ACC112 (cell line): ENCODE measurements at regions not wholly inside any gene's neighbourhood (a gene's known extent, or its start where the extent isn't known, plus 50 kb on each side); places are given as distances from the start of the nearest gene placed in this dataset.

Source experiments
- H2AFZ ChIP-seq: fragments of 200-600 bp; sonication (generic); one replicate; pipeline ENCODE4 v1.6.0; 2017; ENCODE audit warnings: antibody characterized with exemption, low read length; ENCODE audit not compliant: unreplicated experiment
- H3K27ac ChIP-seq: fragments of 200-600 bp; sonication (generic); 2 replicates; pipeline ENCODE4 v1.5.1; 2014; ENCODE audit warnings: low read depth, mild to moderate bottlenecking, antibody characterized with exemption, low read length, moderate library complexity
- H3K27me3 ChIP-seq: fragments of 200-600 bp; sonication (generic); 2 replicates; pipeline ENCODE4 v1.6.1; 2014; ENCODE audit warnings: mild to moderate bottlenecking, antibody characterized with exemption, low read length, moderate library complexity, mixed read lengths; ENCODE audit not compliant: insufficient read depth
- H3K36me3 ChIP-seq: fragments of 200-600 bp; sonication (generic); 2 replicates; pipeline ENCODE4 v1.6.1; 2016; ENCODE audit warnings: mild to moderate bottlenecking, antibody characterized with exemption, low read length, moderate library complexity, mixed read lengths; ENCODE audit not compliant: insufficient read depth
- H3K4me1 ChIP-seq: fragments of 200-600 bp; sonication (generic); one replicate; pipeline ENCODE4 v1.6.1; 2016; ENCODE audit warnings: low read length, mixed read lengths; ENCODE audit not compliant: insufficient read depth, unreplicated experiment, control insufficient read depth
- H3K4me3 ChIP-seq: fragments of 200-600 bp; sonication (generic); 2 replicates; pipeline ENCODE4 v1.5.1; 2014; ENCODE audit warnings: mild to moderate bottlenecking, low read depth, low read length
- H3K79me2 ChIP-seq: fragments of 200-600 bp; sonication (generic); one replicate; pipeline ENCODE4 v1.6.0; 2016; ENCODE audit warnings: low read length; ENCODE audit not compliant: control insufficient read depth, unreplicated experiment, insufficient read depth

DNA sequence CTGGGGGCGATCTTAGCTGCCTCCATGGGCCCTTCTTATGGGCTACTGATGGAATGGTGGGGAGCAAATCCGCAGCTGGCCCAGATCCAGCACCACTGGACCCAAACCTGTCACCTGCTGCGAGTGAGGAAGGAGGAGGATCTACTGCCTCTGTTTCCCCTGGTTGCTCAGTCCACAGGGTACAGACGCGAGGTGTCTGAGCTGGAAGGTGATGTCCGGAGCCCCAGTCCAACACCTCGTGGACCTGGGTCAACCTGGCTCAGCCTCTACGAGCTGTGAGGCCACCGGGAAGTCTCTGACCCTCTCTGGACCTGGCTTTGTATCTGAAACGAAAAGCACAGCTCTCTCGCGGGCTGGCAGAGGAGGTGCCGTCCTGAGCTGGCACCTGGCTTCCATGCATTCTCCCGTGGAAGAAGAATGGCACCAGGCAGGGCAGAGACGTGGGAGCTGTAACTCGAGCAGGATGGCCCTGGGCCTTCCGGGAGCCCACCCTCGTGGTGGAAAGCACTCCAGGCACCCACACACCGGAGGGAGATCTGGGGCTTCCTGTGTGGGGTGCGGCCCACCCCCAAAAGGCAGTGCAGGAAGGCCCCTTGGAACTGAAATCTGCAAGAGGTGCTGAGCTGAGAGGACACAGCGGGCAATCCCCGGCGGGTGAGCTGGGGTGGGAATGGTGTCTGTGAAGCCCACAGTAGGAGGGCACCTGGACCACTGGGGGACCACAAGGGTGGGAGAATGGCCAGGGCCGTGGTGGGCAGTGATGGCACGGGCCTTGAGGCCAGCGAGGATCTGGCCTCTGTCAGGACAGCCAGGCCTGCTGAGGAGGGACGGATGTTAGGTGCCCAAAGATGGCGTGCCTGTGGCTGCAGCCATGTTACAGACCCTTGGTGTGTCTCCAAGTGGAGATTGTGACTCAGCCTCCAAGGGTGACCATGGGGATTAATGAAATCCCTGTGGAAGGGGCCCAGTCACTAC lies 133.4 kb downstream of the OLFM1 start:
- H2AFZ ChIP-seq = no peak overlapping the region
- H3K27ac ChIP-seq = no peak overlapping the region
- no peaks in the 10 kb centered on the region for H3K79me2 ChIP-seq
- H3K4me1 ChIP-seq = no peaks in the 10 kb centered on the region
- H3K27me3 ChIP-seq = peaks cover 33% of the 10 kb centered on the region
- H3K4me3 ChIP-seq = no peak overlapping the region
- no peaks in the 10 kb centered on the region for H3K36me3 ChIP-seq

DNA sequence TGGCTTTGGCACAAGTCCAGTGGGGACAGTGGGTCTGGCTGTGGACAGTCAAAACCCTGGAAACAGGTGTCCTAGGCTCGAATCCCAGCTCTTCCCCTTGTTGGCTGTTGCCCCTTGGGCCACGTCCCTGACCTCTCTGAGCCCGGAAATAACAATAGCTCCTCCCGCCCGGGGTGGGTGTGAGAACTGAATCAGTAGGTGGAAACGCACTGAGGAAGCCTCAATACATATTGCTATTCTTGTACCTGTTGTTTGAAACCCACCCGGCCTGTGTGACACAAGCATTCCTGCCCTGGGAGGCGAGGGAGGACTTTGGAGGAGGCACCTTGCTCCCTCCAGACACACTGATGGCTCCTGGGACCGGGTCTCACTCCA lies 134.1 kb downstream of the OLFM1 start:
- H3K4me1 ChIP-seq = no peaks in the 10 kb centered on the region

DNA sequence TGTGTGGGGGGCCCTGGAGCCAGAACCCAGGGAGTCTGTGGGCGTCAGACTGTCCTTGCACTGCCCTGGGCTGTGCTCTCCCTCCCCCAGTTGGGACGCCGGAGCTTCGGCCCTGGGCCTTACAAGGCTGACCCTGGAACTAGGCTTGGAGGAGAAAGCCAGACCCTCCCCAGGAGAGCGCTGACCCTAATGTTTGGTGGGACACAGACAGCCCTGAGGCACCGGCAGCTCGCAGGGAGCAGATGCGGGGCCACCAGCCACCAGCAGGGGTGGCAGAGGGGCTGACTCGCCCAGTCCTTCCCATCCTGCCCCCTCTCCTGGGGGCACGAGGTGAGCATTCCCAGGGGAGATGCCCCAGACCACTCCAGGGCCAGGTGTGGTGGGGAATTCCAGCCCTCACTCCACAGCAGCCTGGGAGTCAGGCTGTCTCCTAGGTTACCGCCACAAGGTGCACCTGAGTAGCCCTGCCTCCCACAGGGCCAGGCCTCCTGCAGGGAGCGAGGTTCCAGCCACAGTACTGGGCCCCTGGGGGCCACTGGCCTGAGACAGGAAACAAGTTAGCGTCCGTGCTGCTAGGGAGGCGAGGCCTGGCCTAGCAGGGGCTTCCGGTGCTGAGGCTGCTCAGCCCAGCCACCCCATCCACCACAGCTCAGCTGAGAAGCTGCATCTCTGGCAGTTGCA lies 134.6 kb downstream of the OLFM1 start:
- peaks cover 21% of the 10 kb centered on the region for H3K27me3 ChIP-seq
- H3K27ac ChIP-seq = no peak overlapping the region
- no peaks in the 10 kb centered on the region for H3K4me1 ChIP-seq
- H2AFZ ChIP-seq = no peak overlapping the region
- H3K36me3 ChIP-seq = no peaks in the 10 kb centered on the region
- no peaks in the 10 kb centered on the region for H3K79me2 ChIP-seq
- H3K4me3 ChIP-seq = no peak overlapping the region

More for the DNA sequence above, 134.1 kb downstream of the OLFM1 start:
- H3K36me3 ChIP-seq = no peaks in the 10 kb centered on the region
- H3K4me3 ChIP-seq = no peak overlapping the region
- peaks cover 26% of the 10 kb centered on the region for H3K27me3 ChIP-seq
- no peak overlapping the region for H2AFZ ChIP-seq
- no peak overlapping the region for H3K27ac ChIP-seq
- H3K79me2 ChIP-seq = no peaks in the 10 kb centered on the region

- H3K27me3 ChIP-seq = peaks cover 11% of the 10 kb centered on the region
- H3K36me3 ChIP-seq = no peaks in the 10 kb centered on the region
- H3K4me1 ChIP-seq = no peaks in the 10 kb centered on the region
- H2AFZ ChIP-seq = no peak overlapping the region
- no peak overlapping the region for H3K4me3 ChIP-seq
- H3K27ac ChIP-seq = no peak overlapping the region
- no peaks in the 10 kb centered on the region for H3K79me2 ChIP-seq
These were observed 135.7 kb downstream of the OLFM1 start for GRCh38 chr9:135222881-135223760.

- Histone ChIP-seq H3K27me3 (peaks cover 4% of the 10 kb centered on the region), H2AFZ (no peak overlapping the region), H3K27ac (no peak overlapping the region), H3K36me3 (no peaks in the 10 kb centered on the region), H3K79me2 (no peaks in the 10 kb centered on the region), H3K4me1 (no peaks in the 10 kb centered on the region), H3K4me3 (no peak overlapping the region)
These were observed 136.4 kb downstream of the OLFM1 start for GRCh38 chr9:135223831-135224230.

DNA sequence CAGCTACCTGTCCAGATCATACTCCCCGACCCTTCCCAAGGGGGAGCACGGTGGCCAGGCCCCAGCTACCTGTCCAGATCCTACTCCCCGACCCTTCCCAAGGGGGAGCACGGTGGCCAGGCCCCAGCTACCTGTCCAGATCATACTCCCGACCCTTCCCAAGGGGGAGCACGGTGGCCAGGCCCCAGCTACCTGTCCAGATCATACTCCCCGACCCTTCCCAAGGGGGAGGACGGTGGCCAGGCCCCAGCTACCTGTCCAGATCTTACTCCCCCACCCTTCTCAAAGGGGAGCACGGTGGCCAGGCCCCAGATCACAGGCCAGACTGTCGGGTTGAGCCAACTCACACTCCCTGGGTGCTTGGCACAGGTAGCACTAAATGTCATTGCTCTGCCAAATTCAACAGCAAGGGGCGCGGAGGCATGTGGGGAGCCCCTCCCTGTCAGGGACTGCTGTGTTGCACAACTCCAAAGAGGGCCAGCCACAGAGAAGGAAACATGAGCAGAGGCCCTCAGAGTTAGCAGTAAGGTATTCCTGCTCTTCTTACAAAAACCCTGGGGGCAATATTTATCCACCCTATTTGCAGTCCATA lies 136.9 kb downstream of the OLFM1 start:
- Histone ChIP-seq H3K27ac (no peak overlapping the region), H3K79me2 (no peaks in the 10 kb centered on the region), H3K4me3 (no peak overlapping the region), H3K36me3 (no peaks in the 10 kb centered on the region), H3K27me3 (no peaks in the 10 kb centered on the region), H3K4me1 (no peaks in the 10 kb centered on the region), H2AFZ (no peak overlapping the region)

DNA sequence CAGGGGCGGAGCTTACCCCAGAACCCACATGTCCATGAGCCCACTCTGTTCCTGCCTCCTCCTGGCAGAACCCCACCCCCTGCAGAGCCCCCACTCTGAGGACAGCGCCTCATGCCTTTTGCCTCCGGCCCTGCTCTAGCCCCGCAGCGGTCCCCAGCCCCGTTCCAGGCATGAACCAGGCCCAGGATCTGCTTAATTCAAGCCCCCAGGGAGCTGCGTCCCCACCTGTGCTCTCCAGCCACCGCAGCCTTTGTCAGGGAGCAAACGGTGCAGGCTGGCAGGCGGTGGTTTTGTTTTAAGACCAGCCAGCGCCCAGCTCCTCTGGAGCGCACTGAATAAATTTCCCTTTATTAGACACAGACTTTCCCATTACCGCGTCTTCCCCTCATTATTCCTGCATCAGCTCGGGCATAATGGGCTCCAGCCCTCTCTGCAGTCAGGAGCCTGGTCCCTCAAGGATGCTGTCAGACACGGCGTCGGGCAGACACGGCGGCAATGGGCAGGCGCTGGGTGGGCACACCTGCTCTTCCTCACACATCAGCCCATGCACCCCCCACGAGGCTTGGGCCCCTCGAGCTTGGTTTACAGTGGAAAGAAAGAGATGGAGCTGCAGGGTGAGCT lies 137.6 kb downstream of the OLFM1 start:
- no peaks in the 10 kb centered on the region for H3K79me2 ChIP-seq
- H3K4me1 ChIP-seq = no peaks in the 10 kb centered on the region
- no peak overlapping the region for H3K27ac ChIP-seq
- no peak overlapping the region for H2AFZ ChIP-seq
- no peaks in the 10 kb centered on the region for H3K36me3 ChIP-seq
- H3K27me3 ChIP-seq = no peaks in the 10 kb centered on the region
- no peak overlapping the region for H3K4me3 ChIP-seq

GRCh38 chr9:135225619-135226228 lies 138.3 kb downstream of the OLFM1 start:
- H3K27ac ChIP-seq = no peak overlapping the region
- no peaks in the 10 kb centered on the region for H3K79me2 ChIP-seq
- H3K4me3 ChIP-seq = no peak overlapping the region
- H3K4me1 ChIP-seq = no peaks in the 10 kb centered on the region
- no peak overlapping the region for H2AFZ ChIP-seq
- no peaks in the 10 kb centered on the region for H3K36me3 ChIP-seq
- 0 out of 2 replicates have a peak, but pooled peaks cover 4% of the 10 kb centered on the region for H3K27me3 ChIP-seq

GRCh38 chr9:135226369-135227050 lies 139.0 kb downstream of the OLFM1 start:
- no peaks in the 10 kb centered on the region for H3K4me1 ChIP-seq
- peaks cover 8% of the 10 kb centered on the region for H3K27me3 ChIP-seq
- no peak overlapping the region for H3K4me3 ChIP-seq
- H3K27ac ChIP-seq = no peak overlapping the region
- no peaks in the 10 kb centered on the region for H3K36me3 ChIP-seq
- H2AFZ ChIP-seq = no peak overlapping the region
- H3K79me2 ChIP-seq = no peaks in the 10 kb centered on the region
